ENCODE measurements at regions not wholly inside any gene's neighbourhood (a gene's known extent, or its start where the extent isn't known, plus 50 kb on each side); places are given as distances from the start of the nearest gene placed in this dataset.

- peaks cover 4 to 24% (median 11%) of the 10 kb centered on the region in 5 donors for H3K27me3 Mint-ChIP-seq
- no peaks in the 10 kb centered on the region for H3K4me1 Mint-ChIP-seq
- DNase-seq (no peak), ATAC-seq (no peak)
- peaks cover 2 to 8% (median 5%) of the 10 kb centered on the region in 3 donors for H3K36me3 Mint-ChIP-seq
- H3K9me3 Mint-ChIP-seq: peaks cover 0 to 17% (median 11%) of the 10 kb centered on the region in 9 donors
- H3K27ac Mint-ChIP-seq: no peak overlapping the region
- POLR2A ChIA-PET: interaction anchor here (0.7 kb wide), 1 partner anchor 825 kb away, joined by 3 read pairs; no protein-coding TSS in a partner anchor
- H3K4me3 Mint-ChIP-seq: no peak overlapping the region
Measured at GRCh38 chr18:50444539-50444938, 69.7 kb downstream of the SKA1 start.

DNA sequence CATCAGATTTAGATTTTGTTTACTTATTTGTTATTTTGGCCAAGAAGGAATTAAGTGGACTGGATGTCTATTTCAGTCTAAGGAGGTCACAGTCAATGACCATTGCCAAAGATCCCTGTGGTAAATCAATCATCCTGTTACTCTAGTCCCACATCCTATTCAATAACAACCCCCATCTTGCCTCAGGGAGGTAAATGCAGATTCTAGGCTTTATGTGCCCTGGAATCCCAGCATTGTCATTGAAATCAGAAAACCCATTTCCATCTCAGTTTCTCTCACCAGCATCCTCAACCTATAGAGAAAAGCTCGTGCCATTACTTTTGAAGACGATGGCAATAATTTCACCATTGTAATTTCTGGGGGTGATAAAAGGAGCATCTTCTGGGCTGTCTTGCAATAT is 71.8 kb downstream of the SKA1 start:
- H3K9me3 Mint-ChIP-seq: peaks cover 0 to 17% (median 11%) of the 10 kb centered on the region in 9 donors
- peaks cover 4 to 24% (median 11%) of the 10 kb centered on the region in 5 donors for H3K27me3 Mint-ChIP-seq
- no peaks in the 10 kb centered on the region for H3K4me1 Mint-ChIP-seq
- no peak for ATAC-seq
- H3K27ac Mint-ChIP-seq: peak overlapping the region in 1 of 10 donors; percentile 57
- POLR2A ChIA-PET: no interaction called here
- DNase-seq: no peak
- H3K36me3 Mint-ChIP-seq: peaks cover 2 to 8% (median 5%) of the 10 kb centered on the region in 3 donors
- H3K4me3 Mint-ChIP-seq: no peak overlapping the region

DNA sequence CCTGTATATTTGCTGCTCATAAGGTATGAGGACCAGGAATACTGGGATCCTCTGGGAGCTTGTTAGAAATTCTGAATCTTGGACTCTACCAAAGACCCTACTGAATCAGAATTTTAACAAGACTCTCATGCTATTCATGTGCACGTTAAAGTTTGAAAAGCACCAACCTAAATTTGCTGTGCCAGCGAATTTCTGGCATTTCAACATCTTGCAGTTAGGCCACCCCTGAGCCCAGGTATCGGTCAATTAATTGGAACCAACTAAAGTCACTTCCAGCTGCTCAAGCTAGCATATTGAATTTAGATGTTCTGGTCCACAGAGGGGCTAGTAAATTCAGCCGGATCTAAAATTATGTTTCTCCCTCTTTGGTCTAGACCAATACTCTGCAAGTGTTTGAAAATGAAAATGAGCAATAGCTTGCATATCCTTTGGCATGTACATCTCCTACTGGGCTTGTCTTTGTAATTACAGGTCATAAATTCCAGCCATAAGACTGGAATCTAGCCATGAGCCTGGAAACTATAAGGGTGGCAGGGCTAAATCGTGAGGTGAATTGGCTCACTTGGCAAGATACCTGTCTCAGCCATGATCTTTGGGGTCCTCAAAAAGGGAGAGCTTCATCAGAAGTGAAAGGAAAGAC is 72.4 kb downstream of the SKA1 start:
- H3K27ac Mint-ChIP-seq: peak overlapping the region in 1 of 10 donors; percentile 11
- no peaks in the 10 kb centered on the region for H3K4me1 Mint-ChIP-seq
- peaks cover 4 to 24% (median 10%) of the 10 kb centered on the region in 5 donors for H3K27me3 Mint-ChIP-seq
- POLR2A ChIA-PET: no interaction called here
- peaks cover 0 to 17% (median 11%) of the 10 kb centered on the region in 9 donors for H3K9me3 Mint-ChIP-seq
- H3K36me3 Mint-ChIP-seq: peaks cover 2 to 8% (median 5%) of the 10 kb centered on the region in 3 donors
- H3K4me3 Mint-ChIP-seq: no peak overlapping the region
- DNase-seq: no peak
- no peak for ATAC-seq

GRCh38 chr18:50447952-50448351 is 73.1 kb downstream of the SKA1 start:
- Mint-ChIP-seq H3K4me1 (no peaks in the 10 kb centered on the region), H3K4me3 (no peak overlapping the region), H3K27ac (peak overlapping the region in 1 of 10 donors; percentile 11), H3K27me3 (peaks cover 4 to 24% (median 7%) of the 10 kb centered on the region in 5 donors), H3K9me3 (peaks cover 0 to 17% (median 11%) of the 10 kb centered on the region in 9 donors), H3K36me3 (peaks cover 2 to 8% (median 5%) of the 10 kb centered on the region in 3 donors)
- DNase-seq (no peak), ATAC-seq (no peak)
- POLR2A ChIA-PET: no interaction called here

DNA sequence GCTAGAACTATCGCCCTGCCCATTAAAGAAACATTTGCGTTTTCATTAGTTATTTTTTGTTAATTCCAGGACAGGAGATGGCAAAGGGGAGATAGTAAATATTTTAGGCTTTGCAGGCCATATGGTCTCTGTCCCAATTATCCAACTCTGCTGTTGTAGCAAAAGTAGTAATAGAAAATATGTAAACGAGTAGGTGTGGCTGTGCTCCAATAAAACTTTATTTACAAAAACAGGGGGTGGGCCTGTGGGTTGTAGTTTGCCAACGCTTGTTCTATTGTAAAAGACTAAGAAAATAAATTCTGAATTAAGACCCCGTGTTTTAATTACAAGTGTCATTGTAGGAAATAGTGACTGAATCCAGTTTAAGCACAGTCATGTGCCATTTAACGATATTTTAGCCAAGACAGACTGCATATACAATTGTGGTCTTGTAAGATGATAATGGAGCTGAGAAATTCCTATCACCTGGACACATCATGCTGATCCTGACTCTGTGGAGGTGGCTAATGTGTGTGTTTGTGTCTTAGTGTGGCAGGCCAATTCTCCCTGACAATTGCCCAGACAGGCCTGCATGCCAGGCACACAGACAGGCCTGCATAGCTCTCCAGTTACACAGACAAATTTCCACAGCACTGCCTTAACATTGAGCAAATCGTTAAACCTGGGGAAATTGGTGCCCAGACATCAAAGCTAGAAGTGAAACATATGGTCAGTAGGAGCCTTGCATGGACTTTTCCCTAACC is 76.4 kb downstream of the SKA1 start:
- Mint-ChIP-seq H3K9me3 (peaks cover 0 to under 1% (median 0%) of the 10 kb centered on the region in 9 donors), H3K36me3 (no peaks in the 10 kb centered on the region), H3K4me3 (no peak overlapping the region), H3K27me3 (peaks cover 7 to 38% (median 11%) of the 10 kb centered on the region in 5 donors), H3K4me1 (no peaks in the 10 kb centered on the region), H3K27ac (no peak overlapping the region)
- POLR2A ChIA-PET: no interaction called here
- ATAC-seq (no peak), DNase-seq (no peak)

DNA sequence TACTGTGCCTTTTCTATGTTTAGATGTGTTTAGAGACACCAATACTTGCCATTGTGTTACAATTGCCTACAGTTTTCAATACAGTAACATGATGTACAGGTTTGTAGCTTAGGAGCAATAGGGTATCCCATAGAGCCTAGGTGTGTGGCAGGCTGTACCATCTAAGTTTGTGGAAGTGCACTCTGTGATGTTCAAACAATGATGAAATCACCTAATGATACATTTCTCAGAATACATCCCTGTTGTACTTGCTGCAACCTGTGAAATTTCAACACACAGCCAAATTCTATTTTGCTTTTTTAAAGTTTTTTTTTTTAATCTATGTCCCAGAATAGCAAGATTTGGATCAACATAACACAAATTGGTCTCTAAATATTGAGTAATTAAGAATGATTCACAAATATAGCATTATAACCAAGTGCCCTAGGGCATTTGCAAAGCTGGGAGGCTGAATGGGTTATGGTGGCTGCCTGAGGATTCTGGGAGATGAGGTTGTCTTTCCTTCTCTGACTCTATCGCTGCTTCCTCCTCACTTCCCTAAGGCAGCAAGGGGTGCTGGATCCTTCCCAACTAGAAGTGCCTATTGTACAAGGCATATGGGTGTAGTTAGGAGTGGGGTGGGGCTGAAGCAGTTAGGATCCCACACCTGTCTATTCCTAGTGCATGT is 78.3 kb downstream of the SKA1 start:
- H3K4me1 Mint-ChIP-seq: no peaks in the 10 kb centered on the region
- DNase-seq (no peak), ATAC-seq (no peak)
- no peaks in the 10 kb centered on the region for H3K9me3 Mint-ChIP-seq
- no peak overlapping the region for H3K4me3 Mint-ChIP-seq
- H3K27me3 Mint-ChIP-seq: peaks cover 4 to 39% (median 11%) of the 10 kb centered on the region in 5 donors
- POLR2A ChIA-PET: interaction anchor here (0.6 kb wide), 1 partner anchor 278 kb away, joined by 3 read pairs; no protein-coding TSS in a partner anchor
- no peaks in the 10 kb centered on the region for H3K36me3 Mint-ChIP-seq
- no peak overlapping the region for H3K27ac Mint-ChIP-seq

DNA sequence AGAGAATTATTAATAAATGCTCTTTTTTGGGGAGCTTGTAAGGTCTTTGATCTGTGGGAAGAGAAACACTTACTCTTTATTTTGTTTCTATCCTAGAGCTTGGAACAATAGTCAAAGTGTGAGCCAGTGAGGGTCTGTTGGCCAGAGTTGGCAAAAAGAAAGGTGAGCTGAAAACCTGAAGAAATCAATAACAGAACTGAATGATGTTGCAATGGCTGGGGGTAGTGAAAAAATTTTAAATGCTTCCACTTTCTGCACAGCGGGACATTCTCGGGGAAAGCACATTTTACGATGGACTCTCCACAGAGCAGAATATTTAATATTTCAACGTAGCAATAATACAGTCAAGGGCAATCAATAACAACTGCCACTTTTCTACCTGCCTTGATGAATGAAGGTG is 78.9 kb downstream of the SKA1 start:
- POLR2A ChIA-PET: no interaction called here

DNA sequence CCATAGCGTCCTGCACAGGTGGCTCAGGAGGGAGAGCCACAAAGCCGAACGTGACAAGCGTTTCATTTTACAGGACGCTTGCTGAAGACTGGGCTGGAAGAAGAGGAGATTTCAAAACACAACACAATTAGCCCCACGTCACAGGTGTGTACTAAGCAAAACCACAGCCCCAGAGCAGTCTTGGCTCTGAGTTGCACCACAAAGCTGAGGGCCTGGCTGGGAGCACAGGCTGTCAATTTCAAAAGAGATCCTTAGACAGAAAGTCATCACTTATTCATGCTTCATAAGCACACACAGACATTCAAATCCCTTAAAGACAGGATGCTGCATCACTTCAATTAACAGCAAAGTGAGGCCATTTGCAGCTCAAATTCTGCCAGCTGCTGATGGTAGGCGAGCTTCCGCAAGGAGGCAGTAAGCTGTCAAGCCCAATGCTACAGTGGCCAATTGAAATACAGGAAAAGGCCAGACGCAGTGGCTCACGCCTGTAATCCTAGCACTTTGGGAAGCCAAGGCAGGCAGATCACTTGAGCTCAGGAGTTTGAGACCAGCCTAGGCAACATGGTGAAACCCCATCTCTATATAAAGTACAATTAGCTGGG is 79.6 kb downstream of the SKA1 start:
- Mint-ChIP-seq H3K4me1 (no peaks in the 10 kb centered on the region), H3K36me3 (no peaks in the 10 kb centered on the region), H3K4me3 (no peak overlapping the region), H3K27ac (no peak overlapping the region), H3K9me3 (no peaks in the 10 kb centered on the region), H3K27me3 (peaks cover 4 to 26% (median 7%) of the 10 kb centered on the region in 5 donors)
- no peak for ATAC-seq
- DNase-seq: no peak
- POLR2A ChIA-PET: no interaction called here

More for the DNA sequence above, 78.9 kb downstream of the SKA1 start:
- H3K36me3 Mint-ChIP-seq: no peaks in the 10 kb centered on the region
- H3K27ac Mint-ChIP-seq: no peak overlapping the region
- no peak overlapping the region for H3K4me3 Mint-ChIP-seq
- no peak for ATAC-seq
- H3K27me3 Mint-ChIP-seq: peaks cover 4 to 34% (median 8%) of the 10 kb centered on the region in 5 donors
- H3K4me1 Mint-ChIP-seq: no peaks in the 10 kb centered on the region
- H3K9me3 Mint-ChIP-seq: no peaks in the 10 kb centered on the region
- no peak for DNase-seq

DNA sequence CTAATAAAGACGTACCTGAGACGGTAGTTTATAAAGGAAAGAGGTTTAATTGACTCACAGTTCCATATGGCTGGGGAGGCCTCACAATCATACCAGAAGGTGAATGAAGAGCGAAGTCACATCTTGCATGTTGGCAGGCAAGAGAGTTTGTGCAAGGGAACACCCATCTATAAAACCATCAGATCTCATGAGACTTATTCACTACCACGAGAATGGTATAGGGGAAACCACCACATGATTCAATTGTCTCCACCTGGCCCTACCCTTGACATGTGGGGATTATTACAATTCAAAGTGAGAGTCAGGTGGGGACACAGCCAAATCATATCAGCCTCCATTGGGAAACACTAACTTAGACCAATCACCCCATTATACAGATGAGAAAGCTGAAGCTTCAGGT is 81.4 kb downstream of the SKA1 start:
- POLR2A ChIA-PET: no interaction called here
- Mint-ChIP-seq H3K4me3 (no peak overlapping the region), H3K27ac (no peak overlapping the region)

DNA sequence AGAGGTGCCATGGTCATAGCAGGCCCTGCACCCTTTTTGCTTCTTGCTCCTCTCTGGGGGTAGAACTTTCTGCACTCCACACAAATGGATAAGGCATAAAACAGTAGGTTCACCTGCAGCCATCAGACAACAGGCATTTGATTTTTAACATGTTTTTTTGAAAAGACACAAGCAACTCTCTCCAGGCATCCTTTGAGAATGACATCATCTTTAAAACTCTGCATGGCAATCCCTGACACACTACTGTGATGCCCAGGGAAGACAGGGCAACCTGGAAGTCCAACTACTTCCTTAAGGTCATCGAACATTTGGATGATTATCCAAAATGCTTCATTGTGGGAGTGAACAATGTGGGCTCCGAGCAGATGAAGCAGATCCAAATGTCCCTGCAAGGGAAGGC is 82.8 kb downstream of the SKA1 start:
- Mint-ChIP-seq H3K4me1 (no peaks in the 10 kb centered on the region), H3K27me3 (peaks cover 4 to 26% (median 7%) of the 10 kb centered on the region in 5 donors), H3K4me3 (no peak overlapping the region), H3K36me3 (no peaks in the 10 kb centered on the region), H3K9me3 (peaks cover 0 to 3% (median 0%) of the 10 kb centered on the region in 9 donors), H3K27ac (no peak overlapping the region)
- no peak for ATAC-seq
- POLR2A ChIA-PET: no interaction called here
- DNase-seq: no peak

More for the DNA sequence above, 81.4 kb downstream of the SKA1 start:
- DNase-seq (no peak), ATAC-seq (no peak)
- Mint-ChIP-seq H3K27me3 (peaks cover 4 to 26% (median 7%) of the 10 kb centered on the region in 5 donors), H3K9me3 (peaks cover 0 to 3% (median 0%) of the 10 kb centered on the region in 9 donors), H3K36me3 (no peaks in the 10 kb centered on the region), H3K4me1 (no peaks in the 10 kb centered on the region)

DNA sequence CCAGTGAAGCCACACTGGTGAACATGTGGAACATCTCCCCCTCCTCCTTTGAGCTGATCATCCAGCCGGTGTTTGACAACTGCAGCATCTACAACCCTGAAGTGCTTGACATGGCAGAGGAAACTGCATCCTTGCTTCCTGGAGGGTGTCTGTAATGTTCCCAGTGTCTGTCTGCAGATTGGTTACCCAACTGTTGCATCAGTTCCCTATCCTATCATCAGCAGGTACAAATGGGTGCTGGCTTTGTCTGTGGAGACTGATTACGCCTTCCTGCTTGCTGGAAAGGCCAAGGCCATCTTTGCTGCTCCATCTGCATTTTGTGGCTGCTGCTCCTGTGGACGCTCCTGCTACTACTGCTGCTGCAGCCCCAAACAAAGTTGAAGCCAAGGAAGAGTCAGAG is 83.5 kb downstream of the SKA1 start:
- ATAC-seq: no peak
- no peak for DNase-seq
- no peak overlapping the region for H3K27ac Mint-ChIP-seq
- H3K4me3 Mint-ChIP-seq: no peak overlapping the region
- H3K36me3 Mint-ChIP-seq: no peaks in the 10 kb centered on the region
- peaks cover 4 to 26% (median 6%) of the 10 kb centered on the region in 5 donors for H3K27me3 Mint-ChIP-seq
- no peaks in the 10 kb centered on the region for H3K4me1 Mint-ChIP-seq
- POLR2A ChIA-PET: no interaction called here
- H3K9me3 Mint-ChIP-seq: peaks cover 0 to 3% (median 0%) of the 10 kb centered on the region in 9 donors

GRCh38 chr18:50458796-50459195 is 84.0 kb downstream of the SKA1 start:
- no peak for DNase-seq
- POLR2A ChIA-PET: no interaction called here

More at GRCh38 chr18:50458796-50459195, 84.0 kb downstream of the SKA1 start:
- Mint-ChIP-seq H3K4me3 (no peak overlapping the region), H3K27me3 (peaks cover 4 to 26% (median 6%) of the 10 kb centered on the region in 5 donors), H3K36me3 (no peaks in the 10 kb centered on the region), H3K27ac (no peak overlapping the region), H3K4me1 (no peaks in the 10 kb centered on the region), H3K9me3 (peaks cover 0 to 3% (median 0%) of the 10 kb centered on the region in 9 donors)
- ATAC-seq: no peak
